GM18870 (cell line): ENCODE measurements at regions not wholly inside any gene's neighbourhood (a gene's known extent, or its start where the extent isn't known, plus 50 kb on each side); places are given as distances from the start of the nearest gene placed in this dataset.
"Not testable (repeated sequence)": the region's sequence is repeated elsewhere in the genome, so short reads cannot be mapped to it uniquely, and the experiment has no call there.

Source experiments
- ATAC-seq: cut with Tn5 transposase; IDR thresholded peaks from one replicate; pipeline ENCODE4 v1.9.1; 2021; ENCODE audit warnings: moderate library complexity; ENCODE audit not compliant: unreplicated experiment

DNA sequence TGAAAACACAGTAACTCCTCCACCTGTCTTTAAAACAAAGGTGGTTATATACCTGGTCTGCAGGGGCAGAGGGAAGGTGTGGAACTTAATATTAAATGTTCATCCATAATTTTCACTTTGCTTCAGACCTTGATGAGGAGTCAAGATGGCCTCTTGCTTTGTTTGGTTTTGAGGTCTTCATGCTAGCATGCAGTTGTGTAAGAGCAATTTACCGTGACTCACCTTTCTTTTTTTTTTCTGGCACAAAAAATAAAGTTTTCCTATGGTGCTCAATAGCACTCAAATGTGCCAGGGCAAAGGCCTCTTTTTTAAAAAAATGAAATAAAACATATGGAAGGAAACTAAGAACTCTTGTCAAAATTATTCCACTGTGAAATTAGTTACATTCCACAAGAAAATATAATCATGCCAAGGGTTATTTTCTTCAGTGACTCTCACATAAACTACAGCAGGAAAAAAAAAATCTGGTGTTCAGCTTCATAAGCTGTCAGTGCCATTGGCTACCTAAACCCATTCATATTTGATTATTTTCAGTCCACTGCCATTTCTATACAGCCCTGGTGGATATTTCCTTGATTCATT lies 128.2 kb downstream of the SLC7A11 start:
- peak; percentile 17 for ATAC-seq

DNA sequence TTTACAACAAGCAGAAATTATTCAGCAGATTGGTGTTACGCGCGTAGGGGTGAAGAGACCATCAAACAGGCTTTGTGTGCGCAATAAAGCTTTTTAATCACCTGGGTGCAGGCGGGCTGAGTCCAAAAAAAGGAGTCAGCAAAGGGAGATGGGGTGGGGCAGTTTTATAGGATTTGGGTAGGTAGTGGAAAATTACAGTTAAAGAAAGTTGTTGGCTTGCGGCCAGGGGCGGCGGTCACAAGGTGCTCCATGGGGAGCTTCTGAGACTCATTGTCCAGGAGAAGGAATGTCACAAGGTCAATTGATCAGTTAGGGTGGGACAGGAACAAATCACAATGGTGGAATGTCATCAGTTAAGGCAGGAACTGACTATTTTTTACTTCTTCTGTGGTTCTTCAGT lies 129.3 kb downstream of the SLC7A11 start:
- ATAC-seq = not testable (repeated sequence)

DNA sequence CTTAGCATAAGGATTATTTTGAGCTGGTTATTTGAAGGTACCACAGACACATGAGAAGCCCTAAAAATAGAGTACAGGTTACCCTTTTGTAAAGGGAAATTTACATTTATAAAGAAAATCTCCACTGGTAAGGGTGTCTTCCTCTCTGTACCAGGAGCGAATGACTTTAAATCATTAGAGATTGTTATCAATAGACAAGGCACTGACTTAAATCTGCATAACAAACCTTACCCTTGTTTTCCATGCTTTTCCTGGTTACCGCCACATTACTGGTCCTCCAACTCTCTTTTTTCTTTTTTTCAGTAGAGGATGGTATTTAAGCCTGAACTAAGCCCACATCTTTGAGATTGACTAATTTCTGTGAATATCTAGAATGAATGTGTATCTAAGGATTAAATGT lies 129.8 kb downstream of the SLC7A11 start:
- no peak for ATAC-seq

DNA sequence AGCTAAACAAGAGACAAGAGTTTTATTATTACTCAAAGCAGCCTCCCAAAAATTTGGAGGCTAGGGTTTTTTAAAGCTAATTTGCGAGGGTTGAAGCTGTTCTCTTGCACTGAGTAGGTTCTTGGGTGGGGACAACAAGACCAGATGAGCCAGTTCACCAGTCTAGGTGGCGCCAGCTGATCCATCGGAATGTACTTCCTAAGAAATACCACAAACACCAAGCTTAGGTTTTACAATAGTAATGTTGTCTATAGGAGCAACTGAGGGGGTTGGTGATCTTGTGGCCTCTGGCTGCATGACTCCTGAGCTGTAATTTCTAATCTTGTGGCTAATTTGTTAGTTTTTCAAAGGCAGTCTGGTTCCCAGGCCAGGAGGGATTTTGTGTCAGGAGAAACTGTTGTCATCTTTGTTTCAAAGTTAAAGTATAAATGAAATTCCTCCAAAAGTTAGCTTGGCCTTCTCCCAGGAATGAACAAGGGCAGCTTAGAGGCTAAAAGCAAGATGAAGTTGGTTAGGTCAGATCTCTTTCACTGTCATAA lies 130.6 kb downstream of the SLC7A11 start:
- ATAC-seq = no peak

DNA sequence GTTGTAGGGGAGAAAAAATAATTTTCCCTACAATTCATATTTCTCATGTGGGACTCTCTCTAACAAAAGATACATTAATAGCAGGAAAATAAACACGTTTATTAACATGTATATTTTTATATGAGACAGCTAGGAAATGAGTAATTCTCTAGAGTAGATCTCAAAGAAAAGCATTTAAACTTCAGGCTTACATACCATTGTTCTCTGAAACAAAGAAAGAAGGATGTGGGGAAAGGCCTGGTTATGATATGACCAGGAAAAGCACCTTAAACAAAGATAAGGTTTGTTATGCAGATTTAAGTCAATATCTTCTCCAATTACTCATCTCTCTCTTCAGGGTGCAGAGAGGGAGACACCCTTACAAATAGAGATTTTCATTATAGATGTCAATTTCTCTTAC lies 131.3 kb downstream of the SLC7A11 start:
- ATAC-seq = no peak

DNA sequence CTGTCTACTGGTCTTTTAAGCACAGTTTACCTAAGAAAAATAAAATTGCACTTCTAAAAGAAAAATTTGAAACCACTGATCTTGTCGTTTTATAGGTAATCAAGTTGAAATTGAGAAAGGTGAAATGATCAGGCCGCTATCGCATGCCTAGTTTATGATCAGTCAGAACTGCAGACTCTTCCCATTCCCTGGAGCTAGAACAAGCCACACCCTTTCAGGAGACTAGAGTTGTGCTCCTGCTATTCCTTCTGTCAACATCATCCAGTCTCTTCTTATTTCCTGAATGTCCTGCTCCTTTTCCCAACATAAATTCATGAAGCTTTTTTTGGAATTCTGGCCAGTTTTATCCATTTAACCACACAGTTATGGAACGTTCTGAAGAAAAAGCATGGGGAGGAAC lies 135.1 kb downstream of the SLC7A11 start:
- ATAC-seq = no peak

DNA sequence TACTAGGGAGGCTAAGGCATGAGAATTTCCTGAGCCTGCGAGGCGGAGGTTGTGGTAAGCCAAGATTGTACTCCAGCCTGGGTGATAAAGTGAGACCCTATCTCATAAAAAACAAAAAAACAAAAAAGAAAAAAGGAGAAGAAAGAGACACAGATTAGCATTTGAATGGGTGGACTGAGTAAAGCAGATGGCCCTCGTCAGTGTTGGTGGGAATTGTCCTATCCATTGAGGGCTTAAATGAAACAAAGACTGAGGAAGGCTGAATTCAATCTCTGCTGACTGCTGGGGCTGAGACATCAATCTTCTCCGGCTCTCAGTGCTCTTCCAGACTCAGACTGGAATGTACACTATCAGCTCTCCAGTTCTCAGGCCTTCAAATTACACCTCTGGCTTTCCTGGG lies 136.8 kb downstream of the SLC7A11 start:
- ATAC-seq = no peak

DNA sequence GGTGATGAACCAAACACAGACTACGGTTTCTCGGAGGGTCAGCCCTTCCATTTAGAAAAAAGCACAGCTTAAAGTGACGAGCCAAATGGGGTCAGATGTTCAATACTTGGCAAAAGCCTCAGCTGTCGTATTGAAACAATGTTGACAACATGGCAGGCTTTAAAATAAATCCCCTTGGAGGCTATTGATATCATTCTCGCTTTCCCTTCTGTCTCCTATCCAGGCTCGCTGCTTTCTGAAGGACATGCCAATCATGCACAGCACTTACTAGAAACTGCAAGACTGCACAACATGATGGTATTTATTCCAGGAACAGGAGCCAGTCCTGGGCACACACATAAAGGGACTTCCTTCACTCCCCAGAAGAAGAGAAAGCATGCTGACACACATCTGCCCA lies 137.9 kb downstream of the SLC7A11 start:
- no peak for ATAC-seq

DNA sequence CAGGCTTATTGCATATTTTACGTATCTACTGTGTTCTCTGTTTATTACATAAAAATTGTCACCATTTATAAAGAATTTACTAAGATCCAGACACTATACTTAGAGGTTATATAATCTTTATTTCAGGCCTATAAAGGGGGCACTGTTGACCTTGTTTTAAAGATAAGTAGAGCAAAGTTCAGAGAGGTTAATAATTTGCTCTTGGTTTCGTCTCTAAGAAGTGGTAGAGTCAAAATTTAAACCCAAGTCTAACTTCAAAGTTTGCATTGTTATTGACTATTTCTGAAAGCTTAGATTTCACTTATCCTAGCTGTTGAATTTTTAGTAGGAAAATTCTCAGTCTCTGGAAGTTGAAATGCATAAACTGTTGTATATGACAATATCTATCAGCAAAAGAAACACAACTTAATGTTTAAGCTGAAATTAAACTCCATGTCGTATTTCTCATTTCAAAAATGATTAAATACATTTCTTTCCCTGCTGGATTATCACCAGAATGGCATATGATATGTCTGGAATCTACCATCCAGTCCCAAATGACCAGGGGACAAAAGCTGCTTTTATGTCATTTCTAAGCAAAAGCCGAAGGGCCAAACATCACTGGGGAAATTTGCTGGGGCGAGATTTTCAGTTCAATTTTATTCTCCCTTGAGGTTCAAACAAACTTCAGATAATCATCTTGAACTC lies 138.4 kb downstream of the SLC7A11 start:
- ATAC-seq = no peak

DNA sequence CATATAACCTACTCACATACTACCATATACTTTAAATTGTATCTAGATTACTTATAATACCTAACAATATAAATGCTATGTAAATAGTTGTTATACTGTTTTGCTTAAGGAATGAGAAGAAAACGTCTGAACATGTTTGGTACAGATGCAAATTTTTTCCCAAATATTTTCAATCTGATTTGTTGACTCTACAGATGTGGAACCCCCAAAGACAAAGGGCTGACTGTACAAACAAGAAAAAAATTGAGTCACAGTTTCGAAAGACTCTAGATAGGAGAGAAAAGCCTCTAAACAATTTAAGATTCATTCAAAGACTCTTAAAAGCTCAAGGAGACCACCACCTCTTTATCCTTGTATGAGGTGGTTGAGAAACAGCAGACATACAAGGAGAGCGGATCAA lies 142.8 kb downstream of the SLC7A11 start:
- no peak for ATAC-seq

DNA sequence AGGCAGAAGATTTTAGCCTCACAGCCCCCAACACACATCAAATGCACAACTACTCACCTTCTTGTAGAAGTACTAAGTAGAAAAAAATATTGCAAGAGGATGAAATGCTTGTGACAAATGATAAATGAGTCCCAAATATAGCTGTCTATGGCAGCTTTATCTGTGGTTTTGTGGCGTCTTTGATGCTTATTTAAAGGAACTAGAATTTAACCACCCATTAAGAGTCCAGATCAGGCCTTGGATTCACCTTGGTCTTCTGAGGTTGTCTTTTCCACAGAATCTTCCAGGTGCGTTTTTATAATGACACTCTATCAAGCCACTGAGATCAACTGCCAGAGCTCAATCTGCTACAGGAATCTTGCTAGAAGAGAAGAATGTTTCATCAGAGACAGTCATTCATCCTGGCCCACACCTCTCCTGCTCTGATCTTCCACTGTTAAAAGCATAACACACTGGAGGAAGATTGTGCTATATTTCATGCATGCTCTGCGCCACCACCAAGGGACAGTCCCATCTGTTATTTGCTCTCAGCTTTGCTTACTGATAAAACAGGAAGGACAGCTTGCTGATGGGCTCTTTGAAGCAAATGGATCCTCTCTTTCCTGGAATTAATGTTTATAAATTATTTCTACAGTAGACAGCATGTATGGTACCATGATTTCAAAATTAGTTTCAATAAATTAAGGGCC lies 144.1 kb downstream of the SLC7A11 start:
- ATAC-seq = no peak

DNA sequence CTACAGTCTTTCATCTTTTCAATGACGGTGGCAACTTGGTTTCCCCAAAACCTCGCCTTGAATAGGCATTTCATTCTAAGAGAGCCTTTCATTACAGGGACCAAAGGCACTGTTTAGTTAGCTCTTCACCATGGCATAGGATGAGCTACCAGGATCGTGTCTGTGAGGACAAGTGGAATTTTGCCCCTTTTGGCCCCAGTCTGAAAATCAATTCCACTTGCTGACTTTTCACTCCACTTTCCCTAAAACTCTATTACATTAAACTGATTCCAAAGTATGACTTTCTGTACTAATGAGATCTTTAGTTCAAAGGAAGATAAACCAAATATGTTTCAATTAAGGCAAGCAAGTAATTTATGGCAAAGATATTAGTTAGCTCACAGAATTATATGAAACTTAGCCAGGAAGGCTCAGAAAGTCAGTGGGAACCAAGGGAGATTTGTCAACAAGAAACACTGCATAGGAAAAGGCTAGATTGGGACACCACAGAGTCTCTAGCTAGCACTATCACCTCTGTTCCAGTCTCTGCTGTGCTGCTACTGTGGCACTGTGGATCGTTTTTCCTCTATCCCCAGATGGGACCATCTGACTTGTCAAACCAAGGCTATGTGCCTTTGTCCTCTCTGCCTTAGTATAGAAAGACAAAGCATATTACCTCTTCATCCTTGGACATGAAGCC lies 145.6 kb downstream of the SLC7A11 start:
- ATAC-seq = no peak

DNA sequence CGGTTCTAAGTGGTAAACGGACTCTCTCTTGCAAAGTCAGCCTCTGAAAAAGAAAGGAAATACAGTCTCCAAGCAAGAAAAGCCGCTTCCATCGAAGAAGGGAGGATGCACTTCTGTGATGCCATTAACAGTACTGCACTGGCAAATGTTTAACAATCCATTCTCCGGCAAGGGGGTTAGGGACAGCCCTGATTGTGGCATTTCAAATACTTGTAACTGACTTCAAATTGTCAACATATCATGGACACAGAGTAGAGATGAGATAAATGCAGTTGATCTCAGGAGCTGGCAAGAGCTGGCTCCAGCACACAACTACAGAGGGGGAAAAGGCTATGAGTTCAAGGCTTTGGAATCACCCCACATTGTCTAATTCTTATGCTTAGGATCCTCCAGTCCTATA lies 146.8 kb downstream of the SLC7A11 start:
- no peak for ATAC-seq

DNA sequence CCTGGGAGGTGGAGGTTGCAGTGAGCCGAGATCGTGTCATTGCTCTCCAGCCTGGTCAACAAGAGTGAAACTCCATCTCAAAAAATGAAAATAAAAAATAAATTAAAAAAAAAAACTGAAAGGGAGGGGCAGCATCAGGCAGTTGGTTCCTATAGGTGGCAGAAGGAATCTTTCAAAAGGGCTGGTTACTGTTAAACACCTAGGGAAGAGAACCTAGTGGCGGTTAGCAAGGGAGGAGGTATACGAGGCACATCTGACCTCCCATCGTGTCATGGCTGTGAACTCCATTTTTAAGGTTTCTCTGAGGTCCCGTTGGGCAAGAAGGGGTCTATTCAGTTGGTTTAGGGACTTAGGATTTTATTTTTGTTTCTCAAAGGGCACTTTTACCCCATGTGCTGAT lies 150.1 kb downstream of the SLC7A11 start:
- no peak for ATAC-seq

DNA sequence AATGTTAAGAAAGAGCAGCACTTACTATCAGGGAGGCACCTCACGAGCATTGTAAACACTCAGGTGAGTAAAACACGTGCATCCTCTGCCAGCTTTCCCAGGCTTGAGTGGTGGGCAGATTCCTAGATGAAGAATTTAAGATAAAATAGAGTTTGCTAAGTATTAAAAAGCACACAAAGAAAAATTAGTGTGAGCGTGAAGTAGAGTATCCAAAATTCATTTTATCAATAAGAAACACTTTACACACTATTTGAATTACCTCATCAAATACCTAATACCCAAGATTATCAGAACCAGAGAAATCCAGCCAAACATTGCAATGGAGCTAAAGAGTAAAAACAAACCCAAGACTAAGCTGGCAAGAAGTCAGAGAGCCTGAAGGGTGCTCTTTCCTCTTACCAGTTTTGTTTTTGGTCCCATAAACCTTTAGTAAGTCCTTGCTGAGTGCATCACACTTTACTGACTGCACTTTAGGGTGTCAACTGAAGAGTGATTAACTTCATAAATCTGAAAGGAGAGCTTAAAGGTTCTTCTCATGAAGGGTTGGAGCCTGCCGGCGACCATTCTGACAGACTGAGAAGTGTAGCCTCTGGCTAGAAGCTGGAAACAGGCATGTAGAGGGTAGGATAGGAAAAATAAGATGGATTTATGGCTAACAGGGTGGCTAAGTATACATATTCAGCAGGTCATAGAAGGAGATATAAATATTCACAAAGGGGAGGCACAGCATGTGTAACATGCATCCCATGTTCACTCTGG lies 151.1 kb downstream of the SLC7A11 start:
- no peak for ATAC-seq

DNA sequence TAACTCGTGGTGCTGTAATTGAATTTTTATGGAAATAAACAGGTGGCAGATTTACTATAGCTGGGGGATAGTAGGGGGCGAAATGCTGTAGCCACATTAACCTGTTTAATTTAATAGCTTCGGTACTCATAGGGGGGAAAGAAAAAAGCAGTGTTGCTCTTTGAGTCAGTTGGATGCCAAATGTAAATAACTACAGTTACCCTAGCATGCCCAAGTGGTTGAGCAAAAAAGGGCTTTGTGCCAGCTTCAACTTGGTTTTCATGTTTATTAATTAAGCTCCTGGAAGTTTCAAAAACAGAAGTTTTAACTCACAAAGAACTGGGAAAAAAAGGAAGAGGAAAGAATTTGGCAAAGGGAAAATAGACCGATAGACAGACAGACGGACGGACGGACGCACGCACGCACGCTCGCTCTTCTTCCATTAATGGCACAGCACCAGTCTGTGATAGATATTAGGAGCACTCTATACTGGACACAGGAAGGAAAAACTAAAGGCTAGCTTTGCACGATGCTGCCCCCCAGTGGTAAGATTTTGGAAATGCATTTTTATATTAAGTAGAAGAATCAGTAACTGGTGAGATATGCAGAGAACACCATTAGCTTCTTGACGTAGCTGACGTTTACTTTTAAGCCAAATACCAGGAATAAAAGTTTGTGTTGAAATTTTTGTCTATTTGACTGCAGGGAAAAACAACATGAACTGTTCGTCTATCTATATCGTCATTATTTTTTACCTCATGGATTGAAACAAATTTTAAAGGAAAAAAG lies 151.8 kb downstream of the SLC7A11 start:
- peak; percentile 94 for ATAC-seq

DNA sequence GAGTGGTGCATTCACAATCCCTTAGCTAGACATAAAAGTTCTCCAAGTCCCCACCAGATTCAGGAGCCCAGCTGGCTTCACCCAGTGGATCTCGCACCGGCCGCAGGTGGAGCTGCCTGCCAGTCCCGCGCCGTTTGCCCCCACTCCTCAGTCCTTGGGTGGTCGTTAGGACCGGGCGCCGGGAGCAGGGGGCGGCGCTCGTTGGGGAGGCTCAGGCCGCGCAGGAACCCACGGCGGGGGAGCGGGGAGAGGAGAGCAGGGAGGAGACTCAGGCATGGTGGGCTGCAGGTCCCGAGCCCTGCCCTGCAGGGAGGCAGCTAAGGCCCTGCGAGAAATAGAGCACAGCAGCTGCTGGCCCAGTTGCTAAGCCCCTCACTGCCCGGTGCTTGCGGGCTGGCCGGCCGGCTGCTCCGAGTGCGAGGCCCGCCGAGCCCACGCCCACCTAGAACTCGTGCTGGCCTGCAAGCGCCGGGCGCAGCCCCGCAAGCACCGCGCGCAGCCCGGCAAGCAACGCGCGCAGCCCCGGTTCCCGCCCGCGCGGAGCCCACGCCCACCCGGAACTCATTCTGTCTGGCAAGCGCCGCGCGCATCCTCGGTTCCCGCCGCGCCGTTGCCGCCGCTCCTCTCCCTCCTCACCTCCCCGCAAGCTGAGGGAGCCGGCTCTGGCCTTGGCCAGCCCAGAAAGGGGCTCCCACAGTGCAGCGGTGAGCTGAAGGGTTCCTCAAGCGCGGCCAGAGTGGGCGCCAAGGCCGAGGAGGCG lies 153.5 kb downstream of the SLC7A11 start:
- ATAC-seq = no peak

DNA sequence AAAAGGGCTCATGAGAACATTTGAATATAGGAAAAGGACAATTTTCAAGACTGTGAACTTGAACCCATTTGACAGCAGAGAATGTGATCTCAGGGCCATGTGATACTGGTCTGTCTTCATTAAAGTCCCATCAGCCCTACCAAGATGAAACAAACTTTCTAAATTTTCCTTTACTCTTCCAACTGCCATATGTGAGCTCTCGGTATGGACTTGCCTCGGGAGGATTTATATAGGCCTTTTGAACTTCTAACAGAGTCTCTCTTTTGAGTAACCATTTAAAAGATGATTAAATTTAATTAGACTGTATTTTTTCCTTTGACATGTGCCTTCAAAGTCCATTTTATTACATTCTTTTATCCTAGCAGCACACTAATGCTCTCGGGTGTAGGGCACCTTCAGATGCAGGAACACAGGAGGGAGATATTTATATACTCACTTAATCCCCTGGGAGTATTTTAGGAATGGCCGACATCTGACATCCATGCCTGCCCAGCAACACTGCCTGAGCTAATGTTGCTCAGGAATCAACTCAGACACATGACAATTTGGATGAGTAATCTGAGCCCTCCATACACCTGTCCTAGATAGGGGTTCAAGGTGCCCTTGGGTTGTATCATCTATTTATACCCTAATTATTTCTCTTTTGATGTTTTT lies 155.0 kb downstream of the SLC7A11 start:
- no peak for ATAC-seq

DNA sequence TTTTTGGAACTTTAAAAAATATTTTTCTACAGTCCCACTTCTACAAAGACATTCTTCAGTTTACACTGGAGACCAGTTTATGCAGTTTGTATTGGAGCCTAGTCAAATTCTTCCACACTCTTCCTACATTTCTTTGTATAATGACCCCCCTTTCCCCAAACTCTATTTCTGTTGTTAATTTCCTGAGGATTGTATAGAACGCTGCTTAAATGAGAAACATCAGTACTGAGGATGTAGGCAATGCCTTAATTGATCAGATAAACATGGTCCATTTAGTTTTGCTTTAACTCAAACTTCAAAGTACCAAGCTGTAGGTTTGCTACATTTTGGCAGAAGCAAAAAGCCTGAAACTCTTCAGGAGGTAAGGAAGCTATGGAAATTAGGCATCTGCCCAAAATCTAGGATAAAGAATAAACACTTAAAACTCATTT lies 155.5 kb downstream of the SLC7A11 start:
- no peak for ATAC-seq
